MM.1S (cell line): ENCODE measurements at regions not wholly inside any gene's neighbourhood (a gene's known extent, or its start where the extent isn't known, plus 50 kb on each side); places are given as distances from the start of the nearest gene placed in this dataset.

Experiments used
- DNase-seq: peaks from one replicate; pipeline ENCODE4 v3.0.0-alpha.2; 2015
- H2AFZ ChIP-seq: fragments of 300-600 bp; sonication (generic); 2 replicates; pipeline ENCODE4 v1.6.0; 2016; ENCODE audit warnings: antibody characterized with exemption, low read length
- H3F3A ChIP-seq: fragments of 300-600 bp; sonication (generic); 2 replicates; pipeline ENCODE4 v1.6.1; 2016; ENCODE audit warnings: mild to moderate bottlenecking, antibody characterized with exemption, low read length, moderate library complexity, mixed read lengths; ENCODE audit not compliant: insufficient read depth
- H3K27ac ChIP-seq: fragments of 300-600 bp; sonication (generic); 2 replicates; pipeline ENCODE4 v1.5.1; 2016; ENCODE audit warnings: mild to moderate bottlenecking, low read length
- H3K27me3 ChIP-seq: fragments of 300-600 bp; sonication (generic); replicated peaks from 2 replicates; pipeline ENCODE4 v1.6.0; 2016; ENCODE audit warnings: low read length; ENCODE audit not compliant: insufficient read depth
- H3K36me3 ChIP-seq: fragments of 300-600 bp; sonication (generic); replicated peaks from 2 replicates; pipeline ENCODE4 v1.6.1; 2016; ENCODE audit warnings: mild to moderate bottlenecking, low read length, mixed read lengths; ENCODE audit not compliant: insufficient read depth
- H3K4me1 ChIP-seq: fragments of 300-600 bp; sonication (generic); 2 replicates; pipeline ENCODE4 v1.6.1; 2016; ENCODE audit warnings: low read length, mixed read lengths
- H3K4me2 ChIP-seq: fragments of 300-600 bp; sonication (generic); 2 replicates; pipeline ENCODE4 v1.6.0; 2016; ENCODE audit warnings: low read depth, low read length
- H3K4me3 ChIP-seq: fragments of 300-600 bp; sonication (generic); 2 replicates; pipeline ENCODE4 v1.5.1; 2016; ENCODE audit warnings: low read length, mixed read lengths
- H3K79me2 ChIP-seq: fragments of 300-600 bp; sonication (generic); 2 replicates; pipeline ENCODE4 v1.6.1; 2016; ENCODE audit warnings: mixed run types, low read length, mixed read lengths
- H3K9ac ChIP-seq: fragments of 300-600 bp; sonication (generic); 2 replicates; pipeline ENCODE4 v1.6.1; 2016; ENCODE audit warnings: low read length, mixed read lengths
- H3K9me2 ChIP-seq: fragments of 300-600 bp; sonication (generic); replicated peaks from 2 replicates; pipeline ENCODE4 v1.6.1; 2016; ENCODE audit warnings: mild to moderate bottlenecking, low read length, mixed read lengths; ENCODE audit not compliant: insufficient read depth
- H3K9me3 ChIP-seq: fragments of 300-600 bp; sonication (generic); replicated peaks from 2 replicates; pipeline ENCODE4 v1.6.1; 2016; ENCODE audit warnings: mild to moderate bottlenecking, low read length, mixed read lengths; ENCODE audit not compliant: insufficient read depth
- H4K20me1 ChIP-seq: fragments of 300-600 bp; sonication (generic); 2 replicates; pipeline ENCODE4 v1.6.1; 2016; ENCODE audit warnings: mild to moderate bottlenecking, low read length, moderate library complexity, mixed read lengths; ENCODE audit not compliant: insufficient read depth
- EZH2 ChIP-seq: fragments of 300-600 bp; sonication (generic); optimal IDR thresholded peaks from 2 replicates; pipeline ENCODE3; 2017; ENCODE audit warnings: low read depth, mild to moderate bottlenecking, antibody characterized with exemption, low read length, mixed read lengths
- EZH2phosphoT487 ChIP-seq: fragments of 300-600 bp; sonication (generic); IDR thresholded peaks from 2 replicates; pipeline ENCODE4 v1.6.1; 2018; ENCODE audit warnings: antibody characterized with exemption, low read length
- TF ChIP-seq, protein P1 (sequence below): fragments of 300-600 bp; sonication (generic); IDR thresholded peaks from 2 replicates; pipeline ENCODE4 v1.5.1; 2016; ENCODE audit warnings: antibody characterized with exemption, low read length, mixed read lengths

DNA sequence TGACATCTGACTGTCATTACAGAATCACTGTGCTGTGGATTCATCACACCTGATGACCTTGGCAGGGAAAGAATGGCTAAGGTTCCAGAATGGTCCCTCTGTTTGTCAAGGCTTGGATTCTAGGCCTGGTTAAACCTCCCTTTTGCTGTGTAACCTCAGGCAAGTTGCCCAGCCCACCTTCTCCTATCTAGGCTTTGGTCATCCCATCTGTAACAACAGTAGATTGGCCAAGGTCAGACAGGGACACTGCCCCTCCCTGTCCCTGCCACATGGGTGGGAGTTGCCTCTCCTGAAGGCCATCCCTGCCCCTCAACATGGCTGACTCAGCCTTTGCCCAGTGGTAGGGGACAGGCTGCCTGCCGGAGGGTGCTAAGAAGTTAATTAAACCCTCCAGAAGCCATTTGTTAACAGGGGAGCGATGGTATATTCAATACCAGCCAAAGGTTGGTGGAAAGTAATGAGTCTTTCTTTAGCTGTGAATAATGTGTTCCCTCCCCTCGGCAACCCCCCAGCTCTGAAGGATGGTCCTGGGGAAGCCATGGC, 149.8 kb upstream of the PCBD1 start:
- H3K36me3 ChIP-seq: no peaks in the 10 kb centered on the region
- H3K4me1 ChIP-seq: no peaks in the 10 kb centered on the region
- H3K9me3 ChIP-seq: no peaks in the 10 kb centered on the region
- DNase-seq: no peak
- H3K79me2 ChIP-seq: no peaks in the 10 kb centered on the region
- H4K20me1 ChIP-seq: no peaks in the 10 kb centered on the region
- H3K9me2 ChIP-seq: no peaks in the 10 kb centered on the region
- TF ChIP-seq, protein P1, sequence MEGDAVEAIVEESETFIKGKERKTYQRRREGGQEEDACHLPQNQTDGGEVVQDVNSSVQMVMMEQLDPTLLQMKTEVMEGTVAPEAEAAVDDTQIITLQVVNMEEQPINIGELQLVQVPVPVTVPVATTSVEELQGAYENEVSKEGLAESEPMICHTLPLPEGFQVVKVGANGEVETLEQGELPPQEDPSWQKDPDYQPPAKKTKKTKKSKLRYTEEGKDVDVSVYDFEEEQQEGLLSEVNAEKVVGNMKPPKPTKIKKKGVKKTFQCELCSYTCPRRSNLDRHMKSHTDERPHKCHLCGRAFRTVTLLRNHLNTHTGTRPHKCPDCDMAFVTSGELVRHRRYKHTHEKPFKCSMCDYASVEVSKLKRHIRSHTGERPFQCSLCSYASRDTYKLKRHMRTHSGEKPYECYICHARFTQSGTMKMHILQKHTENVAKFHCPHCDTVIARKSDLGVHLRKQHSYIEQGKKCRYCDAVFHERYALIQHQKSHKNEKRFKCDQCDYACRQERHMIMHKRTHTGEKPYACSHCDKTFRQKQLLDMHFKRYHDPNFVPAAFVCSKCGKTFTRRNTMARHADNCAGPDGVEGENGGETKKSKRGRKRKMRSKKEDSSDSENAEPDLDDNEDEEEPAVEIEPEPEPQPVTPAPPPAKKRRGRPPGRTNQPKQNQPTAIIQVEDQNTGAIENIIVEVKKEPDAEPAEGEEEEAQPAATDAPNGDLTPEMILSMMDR: no peak
- TF ChIP-seq EZH2phosphoT487 (no peak), EZH2 (no peak)
- H3F3A ChIP-seq: no peaks in the 10 kb centered on the region
- H3K4me2 ChIP-seq: no peak overlapping the region
- no peak overlapping the region for H3K9ac ChIP-seq
- no peak overlapping the region for H2AFZ ChIP-seq
- peaks cover 17% of the 10 kb centered on the region for H3K27me3 ChIP-seq
- no peak overlapping the region for H3K27ac ChIP-seq
- H3K4me3 ChIP-seq: no peak overlapping the region

DNA sequence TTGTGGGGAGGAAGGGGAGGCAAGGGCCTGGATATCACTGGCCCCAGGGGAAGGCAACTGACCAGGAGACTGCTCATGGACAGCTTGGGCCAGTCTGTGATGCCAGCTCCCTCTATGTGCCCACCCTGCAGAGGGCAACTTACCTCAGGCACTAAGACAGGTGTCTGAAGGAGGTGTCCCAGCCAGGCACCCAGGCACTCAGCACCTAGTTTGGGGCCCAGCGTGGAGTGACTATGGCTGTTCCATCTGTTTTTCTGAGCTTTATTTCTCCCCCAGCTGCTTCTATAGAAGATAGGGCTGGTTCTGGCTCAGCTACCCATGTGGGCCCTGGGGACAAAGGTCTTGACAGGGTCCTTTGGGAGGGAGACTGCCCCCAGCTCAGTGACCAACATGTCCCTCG, 150.6 kb upstream of the PCBD1 start:
- no peaks in the 10 kb centered on the region for H3K36me3 ChIP-seq
- no peaks in the 10 kb centered on the region for H4K20me1 ChIP-seq
- no peaks in the 10 kb centered on the region for H3K4me1 ChIP-seq
- H3K79me2 ChIP-seq: no peaks in the 10 kb centered on the region
- H3K9me2 ChIP-seq: no peaks in the 10 kb centered on the region
- no peak overlapping the region for H3K4me2 ChIP-seq
- peaks cover 9% of the 10 kb centered on the region for H3K27me3 ChIP-seq
- no peak overlapping the region for H3K4me3 ChIP-seq
- TF ChIP-seq EZH2phosphoT487: no peak
- TF ChIP-seq, protein P1: no peak
- TF ChIP-seq EZH2: no peak
- H3K9ac ChIP-seq: no peak overlapping the region
- no peaks in the 10 kb centered on the region for H3F3A ChIP-seq
- DNase-seq: no peak
- H3K27ac ChIP-seq: no peak overlapping the region
- no peak overlapping the region for H2AFZ ChIP-seq
- no peaks in the 10 kb centered on the region for H3K9me3 ChIP-seq

DNA sequence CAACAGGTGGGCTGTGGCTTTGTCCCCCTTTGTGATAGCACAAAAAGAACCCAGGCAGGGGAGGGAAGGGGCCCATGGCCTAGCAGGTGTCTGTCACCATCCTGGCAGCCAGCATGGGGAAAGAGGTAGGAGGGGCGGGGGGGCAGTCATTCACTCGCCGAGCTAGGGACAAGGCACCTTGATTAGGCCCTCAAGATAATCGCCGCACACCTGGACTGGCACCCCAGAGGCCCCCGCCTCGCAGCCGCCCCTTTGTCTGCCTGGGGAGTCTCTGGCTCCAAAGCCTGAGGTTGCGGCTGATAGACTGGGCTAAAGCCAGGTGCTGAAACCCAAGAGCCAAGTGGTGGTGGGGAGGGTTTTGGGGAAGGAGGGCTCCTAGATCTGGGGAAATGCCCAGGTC, 151.2 kb upstream of the PCBD1 start:
- no peak overlapping the region for H3K9ac ChIP-seq
- H4K20me1 ChIP-seq: no peaks in the 10 kb centered on the region
- H3K9me2 ChIP-seq: no peaks in the 10 kb centered on the region
- no peak overlapping the region for H3K4me3 ChIP-seq
- H3K27me3 ChIP-seq: peaks cover 4% of the 10 kb centered on the region
- H3K27ac ChIP-seq: no peak overlapping the region
- H3F3A ChIP-seq: no peaks in the 10 kb centered on the region
- DNase-seq: no peak
- H3K79me2 ChIP-seq: no peaks in the 10 kb centered on the region
- no peaks in the 10 kb centered on the region for H3K36me3 ChIP-seq
- H3K9me3 ChIP-seq: no peaks in the 10 kb centered on the region
- TF ChIP-seq, protein P1: no peak
- no peak for TF ChIP-seq EZH2
- no peak for TF ChIP-seq EZH2phosphoT487
- no peaks in the 10 kb centered on the region for H3K4me1 ChIP-seq
- no peak overlapping the region for H2AFZ ChIP-seq
- no peak overlapping the region for H3K4me2 ChIP-seq
